ENCODE measurements at regions not wholly inside any gene's neighbourhood (a gene's known extent, or its start where the extent isn't known, plus 50 kb on each side); places are given as distances from the start of the nearest gene placed in this dataset.

DNA sequence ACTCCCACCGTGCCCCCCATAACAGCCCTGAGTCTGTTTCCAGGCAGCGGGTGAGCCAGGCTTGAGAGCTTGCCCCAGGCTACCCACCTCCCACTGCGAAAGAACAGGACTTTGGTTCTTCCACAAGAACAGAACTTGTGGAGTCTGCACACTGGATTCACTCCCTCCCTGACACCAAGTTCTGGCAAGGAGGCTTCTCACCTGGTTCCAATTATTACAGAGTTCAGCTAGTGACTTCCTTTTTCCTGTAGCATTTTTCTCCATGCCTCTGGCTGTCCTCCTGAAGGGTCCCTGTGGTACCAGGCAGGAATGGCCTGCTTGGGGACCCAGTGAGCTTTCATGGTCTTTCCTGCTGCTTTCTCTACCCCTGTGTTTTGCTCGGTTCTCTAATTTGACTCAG lies 208.6 kb upstream of the SFRP2 start:
- no peak for TF ChIP-seq PPARA (CRISPR knock-in tag; IDR thresholded peaks at IDR 0.05; ENCODE audit: borderline replicate concordance)
- TF ChIP-seq ZC3H10 (CRISPR knock-in tag; IDR thresholded peaks at IDR 0.05): no peak
- TF ChIP-seq, protein P1, sequence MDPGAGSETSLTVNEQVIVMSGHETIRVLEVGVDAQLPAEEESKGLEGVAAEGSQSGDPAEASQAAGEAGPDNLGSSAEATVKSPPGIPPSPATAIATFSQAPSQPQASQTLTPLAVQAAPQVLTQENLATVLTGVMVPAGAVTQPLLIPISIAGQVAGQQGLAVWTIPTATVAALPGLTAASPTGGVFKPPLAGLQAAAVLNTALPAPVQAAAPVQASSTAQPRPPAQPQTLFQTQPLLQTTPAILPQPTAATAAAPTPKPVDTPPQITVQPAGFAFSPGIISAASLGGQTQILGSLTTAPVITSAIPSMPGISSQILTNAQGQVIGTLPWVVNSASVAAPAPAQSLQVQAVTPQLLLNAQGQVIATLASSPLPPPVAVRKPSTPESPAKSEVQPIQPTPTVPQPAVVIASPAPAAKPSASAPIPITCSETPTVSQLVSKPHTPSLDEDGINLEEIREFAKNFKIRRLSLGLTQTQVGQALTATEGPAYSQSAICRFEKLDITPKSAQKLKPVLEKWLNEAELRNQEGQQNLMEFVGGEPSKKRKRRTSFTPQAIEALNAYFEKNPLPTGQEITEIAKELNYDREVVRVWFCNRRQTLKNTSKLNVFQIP (CRISPR knock-in tag; IDR thresholded peaks at IDR 0.05; ENCODE audit: borderline replicate concordance, low read depth): no peak
- TF ChIP-seq ZNF8 (CRISPR knock-in tag; IDR thresholded peaks at IDR 0.05): no peak
- TF ChIP-seq TCF4 (CRISPR knock-in tag; IDR thresholded peaks at IDR 0.05; ENCODE audit: borderline replicate concordance): no peak
- TF ChIP-seq ZFP30 (CRISPR knock-in tag; IDR thresholded peaks at IDR 0.05): no peak
- no peak for TF ChIP-seq TOX (CRISPR knock-in tag; IDR thresholded peaks at IDR 0.05; ENCODE audit: borderline replicate concordance)
- no peak for TF ChIP-seq CSDC2 (CRISPR knock-in tag; IDR thresholded peaks at IDR 0.05)
- TF ChIP-seq, protein P2, sequence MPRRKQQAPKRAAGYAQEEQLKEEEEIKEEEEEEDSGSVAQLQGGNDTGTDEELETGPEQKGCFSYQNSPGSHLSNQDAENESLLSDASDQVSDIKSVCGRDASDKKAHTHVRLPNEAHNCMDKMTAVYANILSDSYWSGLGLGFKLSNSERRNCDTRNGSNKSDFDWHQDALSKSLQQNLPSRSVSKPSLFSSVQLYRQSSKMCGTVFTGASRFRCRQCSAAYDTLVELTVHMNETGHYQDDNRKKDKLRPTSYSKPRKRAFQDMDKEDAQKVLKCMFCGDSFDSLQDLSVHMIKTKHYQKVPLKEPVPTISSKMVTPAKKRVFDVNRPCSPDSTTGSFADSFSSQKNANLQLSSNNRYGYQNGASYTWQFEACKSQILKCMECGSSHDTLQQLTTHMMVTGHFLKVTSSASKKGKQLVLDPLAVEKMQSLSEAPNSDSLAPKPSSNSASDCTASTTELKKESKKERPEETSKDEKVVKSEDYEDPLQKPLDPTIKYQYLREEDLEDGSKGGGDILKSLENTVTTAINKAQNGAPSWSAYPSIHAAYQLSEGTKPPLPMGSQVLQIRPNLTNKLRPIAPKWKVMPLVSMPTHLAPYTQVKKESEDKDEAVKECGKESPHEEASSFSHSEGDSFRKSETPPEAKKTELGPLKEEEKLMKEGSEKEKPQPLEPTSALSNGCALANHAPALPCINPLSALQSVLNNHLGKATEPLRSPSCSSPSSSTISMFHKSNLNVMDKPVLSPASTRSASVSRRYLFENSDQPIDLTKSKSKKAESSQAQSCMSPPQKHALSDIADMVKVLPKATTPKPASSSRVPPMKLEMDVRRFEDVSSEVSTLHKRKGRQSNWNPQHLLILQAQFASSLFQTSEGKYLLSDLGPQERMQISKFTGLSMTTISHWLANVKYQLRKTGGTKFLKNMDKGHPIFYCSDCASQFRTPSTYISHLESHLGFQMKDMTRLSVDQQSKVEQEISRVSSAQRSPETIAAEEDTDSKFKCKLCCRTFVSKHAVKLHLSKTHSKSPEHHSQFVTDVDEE (CRISPR knock-in tag; IDR thresholded peaks at IDR 0.05): no peak
- no peak for TF ChIP-seq ZNF565 (CRISPR knock-in tag; conservative IDR thresholded peaks at IDR 0.05; ENCODE audit: low read depth)
- no peak for TF ChIP-seq ISL1 (CRISPR knock-in tag; IDR thresholded peaks at IDR 0.05)
- no peak for TF ChIP-seq SNAI2 (CRISPR knock-in tag; IDR thresholded peaks at IDR 0.05)
- ATAC-seq: no peak

DNA sequence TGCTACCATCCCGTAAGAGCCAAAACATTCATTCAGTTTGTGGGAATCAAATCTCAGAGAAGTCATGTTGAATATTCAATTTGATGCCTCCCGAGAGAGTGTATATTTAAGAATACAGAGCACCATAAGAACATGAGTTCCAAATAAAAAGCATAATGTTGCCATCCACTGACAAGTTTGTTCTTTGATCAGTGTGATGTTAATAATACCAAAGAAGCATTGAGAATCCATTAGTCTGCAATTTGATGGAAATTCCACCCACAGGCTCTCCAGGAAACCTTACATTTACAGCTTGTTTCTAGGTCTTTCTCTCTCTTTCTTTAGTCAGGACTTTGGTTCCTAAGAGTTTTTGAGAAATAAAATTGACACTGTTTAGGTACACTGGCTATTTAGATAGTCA lies 200.6 kb upstream of the SFRP2 start:
- TF ChIP-seq ZNF70 (CRISPR knock-in tag; IDR thresholded peaks at IDR 0.05): no peak
- TF ChIP-seq, protein P3, sequence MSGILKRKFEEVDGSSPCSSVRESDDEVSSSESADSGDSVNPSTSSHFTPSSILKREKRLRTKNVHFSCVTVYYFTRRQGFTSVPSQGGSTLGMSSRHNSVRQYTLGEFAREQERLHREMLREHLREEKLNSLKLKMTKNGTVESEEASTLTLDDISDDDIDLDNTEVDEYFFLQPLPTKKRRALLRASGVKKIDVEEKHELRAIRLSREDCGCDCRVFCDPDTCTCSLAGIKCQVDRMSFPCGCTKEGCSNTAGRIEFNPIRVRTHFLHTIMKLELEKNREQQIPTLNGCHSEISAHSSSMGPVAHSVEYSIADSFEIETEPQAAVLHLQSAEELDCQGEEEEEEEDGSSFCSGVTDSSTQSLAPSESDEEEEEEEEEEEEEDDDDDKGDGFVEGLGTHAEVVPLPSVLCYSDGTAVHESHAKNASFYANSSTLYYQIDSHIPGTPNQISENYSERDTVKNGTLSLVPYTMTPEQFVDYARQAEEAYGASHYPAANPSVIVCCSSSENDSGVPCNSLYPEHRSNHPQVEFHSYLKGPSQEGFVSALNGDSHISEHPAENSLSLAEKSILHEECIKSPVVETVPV (CRISPR knock-in tag; IDR thresholded peaks at IDR 0.05): no peak
- no peak for TF ChIP-seq ZNF565 (CRISPR knock-in tag; conservative IDR thresholded peaks at IDR 0.05; ENCODE audit: low read depth)
- TF ChIP-seq ESRRG (CRISPR knock-in tag; IDR thresholded peaks at IDR 0.05): no peak
- no peak for TF ChIP-seq PPARA (CRISPR knock-in tag; IDR thresholded peaks at IDR 0.05; ENCODE audit: borderline replicate concordance)
- TF ChIP-seq BACH2 (CRISPR knock-in tag; IDR thresholded peaks at IDR 0.05; ENCODE audit: borderline replicate concordance): no peak
- no peak for TF ChIP-seq TOX (CRISPR knock-in tag; IDR thresholded peaks at IDR 0.05; ENCODE audit: borderline replicate concordance)
- TF ChIP-seq ZFP30 (CRISPR knock-in tag; IDR thresholded peaks at IDR 0.05): no peak
- TF ChIP-seq, protein P4, sequence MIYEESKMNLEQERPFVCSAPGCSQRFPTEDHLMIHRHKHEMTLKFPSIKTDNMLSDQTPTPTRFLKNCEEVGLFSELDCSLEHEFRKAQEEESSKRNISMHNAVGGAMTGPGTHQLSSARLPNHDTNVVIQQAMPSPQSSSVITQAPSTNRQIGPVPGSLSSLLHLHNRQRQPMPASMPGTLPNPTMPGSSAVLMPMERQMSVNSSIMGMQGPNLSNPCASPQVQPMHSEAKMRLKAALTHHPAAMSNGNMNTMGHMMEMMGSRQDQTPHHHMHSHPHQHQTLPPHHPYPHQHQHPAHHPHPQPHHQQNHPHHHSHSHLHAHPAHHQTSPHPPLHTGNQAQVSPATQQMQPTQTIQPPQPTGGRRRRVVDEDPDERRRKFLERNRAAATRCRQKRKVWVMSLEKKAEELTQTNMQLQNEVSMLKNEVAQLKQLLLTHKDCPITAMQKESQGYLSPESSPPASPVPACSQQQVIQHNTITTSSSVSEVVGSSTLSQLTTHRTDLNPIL (CRISPR knock-in tag; IDR thresholded peaks at IDR 0.05; ENCODE audit: low read depth): no peak
- no peak for TF ChIP-seq ZC3H10 (CRISPR knock-in tag; IDR thresholded peaks at IDR 0.05)
- no peak for TF ChIP-seq CSDC2 (CRISPR knock-in tag; IDR thresholded peaks at IDR 0.05)
- TF ChIP-seq, protein P5, sequence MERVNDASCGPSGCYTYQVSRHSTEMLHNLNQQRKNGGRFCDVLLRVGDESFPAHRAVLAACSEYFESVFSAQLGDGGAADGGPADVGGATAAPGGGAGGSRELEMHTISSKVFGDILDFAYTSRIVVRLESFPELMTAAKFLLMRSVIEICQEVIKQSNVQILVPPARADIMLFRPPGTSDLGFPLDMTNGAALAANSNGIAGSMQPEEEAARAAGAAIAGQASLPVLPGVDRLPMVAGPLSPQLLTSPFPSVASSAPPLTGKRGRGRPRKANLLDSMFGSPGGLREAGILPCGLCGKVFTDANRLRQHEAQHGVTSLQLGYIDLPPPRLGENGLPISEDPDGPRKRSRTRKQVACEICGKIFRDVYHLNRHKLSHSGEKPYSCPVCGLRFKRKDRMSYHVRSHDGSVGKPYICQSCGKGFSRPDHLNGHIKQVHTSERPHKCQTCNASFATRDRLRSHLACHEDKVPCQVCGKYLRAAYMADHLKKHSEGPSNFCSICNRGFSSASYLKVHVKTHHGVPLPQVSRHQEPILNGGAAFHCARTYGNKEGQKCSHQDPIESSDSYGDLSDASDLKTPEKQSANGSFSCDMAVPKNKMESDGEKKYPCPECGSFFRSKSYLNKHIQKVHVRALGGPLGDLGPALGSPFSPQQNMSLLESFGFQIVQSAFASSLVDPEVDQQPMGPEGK (CRISPR knock-in tag; IDR thresholded peaks at IDR 0.05; ENCODE audit: borderline replicate concordance): no peak
- no peak for TF ChIP-seq ZFP3 (CRISPR knock-in tag; IDR thresholded peaks at IDR 0.05)
- no peak for TF ChIP-seq ISL1 (CRISPR knock-in tag; IDR thresholded peaks at IDR 0.05)
- no peak for TF ChIP-seq ARNTL (CRISPR knock-in tag; IDR thresholded peaks at IDR 0.05; ENCODE audit: borderline replicate concordance, low read depth)
- no peak for TF ChIP-seq SNAI2 (CRISPR knock-in tag; IDR thresholded peaks at IDR 0.05)
- TF ChIP-seq, protein P1 (CRISPR knock-in tag; IDR thresholded peaks at IDR 0.05; ENCODE audit: borderline replicate concordance, low read depth): no peak

More for the DNA sequence above, 200.6 kb upstream of the SFRP2 start:
- no peak for ATAC-seq

Data from SK-N-SH treated with all-trans-retinoic acid at 6 μM for 48 hours (cell line).